T-helper 2 cell treated with Interferon-gamma antibody and Interleukin-4, amounts not matched to agents 5 μg/mL and 100 μg/mL, for 36 hours (primary cell): ENCODE measurements at regions not wholly inside any gene's neighbourhood (a gene's known extent, or its start where the extent isn't known, plus 50 kb on each side); places are given as distances from the start of the nearest gene placed in this dataset.
"Not testable (repeated sequence)": the region's sequence is repeated elsewhere in the genome, so short reads cannot be mapped to it uniquely, and the experiment has no call there.

Source experiments
- DNase-seq: peaks from one replicate; pipeline ENCODE4 v3.0.0; 2021; ENCODE audit warnings: low spot score
- H3K27ac Mint-ChIP-seq: one replicate; pipeline ENCODE4 v1.8.0; 2021; ENCODE audit warnings: mild to moderate bottlenecking, mixed read lengths
- H3K27me3 Mint-ChIP-seq: one replicate; pipeline ENCODE4 v1.8.0; 2021; ENCODE audit warnings: low read depth, mixed read lengths
- H3K36me3 Mint-ChIP-seq: one replicate; pipeline ENCODE4 v1.8.0; 2021; ENCODE audit warnings: low read depth, mixed read lengths
- H3K4me1 Mint-ChIP-seq: one replicate; pipeline ENCODE4 v1.8.0; 2021; ENCODE audit warnings: low read depth, mixed read lengths
- H3K4me3 Mint-ChIP-seq: one replicate; pipeline ENCODE4 v1.8.0; 2022; ENCODE audit warnings: mild to moderate bottlenecking, moderate library complexity, mixed read lengths
- H3K9me3 Mint-ChIP-seq: one replicate; pipeline ENCODE4 v1.8.0; 2021; ENCODE audit warnings: mixed read lengths

DNA sequence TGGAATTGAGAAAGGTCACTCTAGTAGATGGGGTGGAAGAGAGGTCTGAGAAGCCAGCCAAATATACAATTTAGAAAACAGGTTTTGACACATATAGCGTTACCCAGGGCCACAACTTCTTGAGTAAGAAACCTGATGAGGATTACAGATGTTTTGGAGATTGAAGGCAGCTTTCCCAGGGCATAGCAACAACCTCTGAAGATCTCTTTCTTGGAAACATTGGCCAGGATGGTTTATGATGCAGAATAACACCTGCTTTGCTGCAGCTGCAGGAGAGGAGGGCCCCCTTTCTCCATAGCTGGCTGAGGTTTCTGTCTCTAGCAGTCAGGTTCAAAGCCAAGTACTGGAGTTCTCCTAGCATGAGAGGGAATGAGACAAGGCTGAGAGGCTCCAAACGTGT, 75.1 kb upstream of the NUP50 start:
- DNase-seq: no peak
- no peaks in the 10 kb centered on the region for H3K36me3 Mint-ChIP-seq
- H3K27me3 Mint-ChIP-seq: peaks cover 2% of the 10 kb centered on the region
- H3K4me1 Mint-ChIP-seq: no peaks in the 10 kb centered on the region
- no peak overlapping the region for H3K27ac Mint-ChIP-seq
- no peak overlapping the region for H3K4me3 Mint-ChIP-seq
- H3K9me3 Mint-ChIP-seq: no peaks in the 10 kb centered on the region

- H3K36me3 Mint-ChIP-seq: no peaks in the 10 kb centered on the region
- H3K4me3 Mint-ChIP-seq: no peak overlapping the region
- no peak overlapping the region for H3K27ac Mint-ChIP-seq
- H3K9me3 Mint-ChIP-seq: no peaks in the 10 kb centered on the region
- no peaks in the 10 kb centered on the region for H3K4me1 Mint-ChIP-seq
- no peak for DNase-seq
- peaks cover 2% of the 10 kb centered on the region for H3K27me3 Mint-ChIP-seq
These were observed 73.2 kb upstream of the NUP50 start for GRCh38 chr22:45090497-45090910.

GRCh38 chr22:45091254-45091854, 72.4 kb upstream of the NUP50 start:
- Mint-ChIP-seq H3K4me3 (no peak overlapping the region), H3K36me3 (no peaks in the 10 kb centered on the region), H3K4me1 (no peaks in the 10 kb centered on the region), H3K27ac (no peak overlapping the region), H3K9me3 (no peaks in the 10 kb centered on the region), H3K27me3 (peaks cover 3% of the 10 kb centered on the region)
- DNase-seq: no peak

DNA sequence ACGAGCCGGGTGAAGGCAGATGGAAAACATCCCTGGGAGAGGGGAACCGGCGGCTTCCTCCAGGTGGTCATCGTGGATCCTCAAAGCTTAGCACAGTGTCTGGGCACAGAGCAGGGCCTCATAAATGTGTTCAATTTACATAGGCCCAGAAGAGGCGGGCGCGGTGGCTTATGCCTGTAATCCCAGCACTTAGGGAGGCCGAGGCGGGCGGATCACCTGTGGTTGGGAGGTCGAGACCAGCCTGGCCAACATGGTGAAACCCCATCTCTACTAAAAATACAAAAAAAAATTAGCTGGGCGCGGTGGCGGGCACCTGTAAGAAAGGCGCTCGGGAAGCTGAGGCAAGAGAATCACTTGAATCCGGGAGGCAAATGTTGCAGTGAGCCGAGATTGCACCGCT, 71.8 kb upstream of the NUP50 start:
- H3K9me3 Mint-ChIP-seq, H3K27me3 Mint-ChIP-seq, H3K27ac Mint-ChIP-seq, H3K36me3 Mint-ChIP-seq, DNase-seq, H3K4me3 Mint-ChIP-seq, H3K4me1 Mint-ChIP-seq: not testable (repeated sequence)

DNA sequence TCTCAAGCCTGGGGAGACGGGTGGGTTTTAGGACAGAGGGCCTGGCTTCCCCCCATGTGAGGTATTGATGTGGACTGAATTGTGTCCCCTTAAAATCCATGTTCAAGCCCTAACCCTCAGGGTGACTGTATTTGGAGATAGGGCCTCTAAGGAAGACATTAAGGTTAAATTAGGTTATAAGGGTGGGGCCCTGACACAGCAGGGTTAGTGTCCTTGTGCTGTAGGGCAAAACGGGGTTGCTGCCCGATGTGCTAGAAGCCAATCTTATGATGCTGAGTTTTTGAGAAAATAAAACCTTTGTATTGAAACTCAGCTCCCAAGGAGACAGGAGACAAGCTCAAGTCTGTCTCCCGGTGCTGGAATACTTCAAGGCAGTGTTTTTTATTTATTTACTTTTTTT, 71.1 kb upstream of the NUP50 start:
- H3K4me1 Mint-ChIP-seq: no peaks in the 10 kb centered on the region
- no peak for DNase-seq
- no peaks in the 10 kb centered on the region for H3K9me3 Mint-ChIP-seq
- no peaks in the 10 kb centered on the region for H3K36me3 Mint-ChIP-seq
- H3K27ac Mint-ChIP-seq: no peak overlapping the region
- peaks cover 4% of the 10 kb centered on the region for H3K27me3 Mint-ChIP-seq
- H3K4me3 Mint-ChIP-seq: no peak overlapping the region

GRCh38 chr22:45093609-45094008, 70.1 kb upstream of the NUP50 start:
- H3K4me1 Mint-ChIP-seq: no peaks in the 10 kb centered on the region
- H3K36me3 Mint-ChIP-seq: no peaks in the 10 kb centered on the region
- H3K27ac Mint-ChIP-seq: no peak overlapping the region
- H3K4me3 Mint-ChIP-seq: no peak overlapping the region
- H3K9me3 Mint-ChIP-seq: no peaks in the 10 kb centered on the region
- peaks cover 2% of the 10 kb centered on the region for H3K27me3 Mint-ChIP-seq
- no peak for DNase-seq

DNA sequence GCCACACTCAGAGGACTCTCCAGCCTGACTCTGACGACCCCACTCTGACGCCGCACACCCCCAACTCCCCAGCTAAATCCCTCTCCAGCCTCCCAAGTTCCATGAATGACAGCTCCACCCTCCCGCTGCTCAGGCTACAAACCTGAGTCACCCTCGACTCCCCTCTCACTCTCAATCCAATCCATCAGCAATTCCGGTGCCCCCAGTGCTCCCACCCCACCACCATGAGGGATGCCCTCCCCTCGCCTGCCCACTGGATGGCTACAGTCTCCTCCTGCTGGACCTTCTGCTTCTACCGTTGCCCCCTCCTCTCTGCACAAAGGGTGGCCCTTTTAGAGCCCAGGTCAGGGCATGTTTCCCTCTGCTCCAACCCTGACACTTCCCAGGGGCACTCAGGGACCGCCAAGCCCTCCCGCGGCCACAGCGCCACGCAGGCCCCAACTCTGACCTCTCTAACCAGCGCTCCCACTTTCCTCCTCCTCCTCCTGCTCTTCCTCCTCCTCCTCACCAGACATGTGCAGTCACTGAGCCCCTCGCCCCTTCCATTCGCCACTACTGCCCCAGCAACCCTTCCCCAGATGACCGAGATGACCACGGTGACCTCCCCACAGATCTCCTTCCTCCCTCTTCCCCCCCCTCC, 69.5 kb upstream of the NUP50 start:
- no peak overlapping the region for H3K4me3 Mint-ChIP-seq
- peaks cover 2% of the 10 kb centered on the region for H3K27me3 Mint-ChIP-seq
- DNase-seq: no peak
- H3K4me1 Mint-ChIP-seq: no peaks in the 10 kb centered on the region
- no peak overlapping the region for H3K27ac Mint-ChIP-seq
- no peaks in the 10 kb centered on the region for H3K36me3 Mint-ChIP-seq
- H3K9me3 Mint-ChIP-seq: no peaks in the 10 kb centered on the region

DNA sequence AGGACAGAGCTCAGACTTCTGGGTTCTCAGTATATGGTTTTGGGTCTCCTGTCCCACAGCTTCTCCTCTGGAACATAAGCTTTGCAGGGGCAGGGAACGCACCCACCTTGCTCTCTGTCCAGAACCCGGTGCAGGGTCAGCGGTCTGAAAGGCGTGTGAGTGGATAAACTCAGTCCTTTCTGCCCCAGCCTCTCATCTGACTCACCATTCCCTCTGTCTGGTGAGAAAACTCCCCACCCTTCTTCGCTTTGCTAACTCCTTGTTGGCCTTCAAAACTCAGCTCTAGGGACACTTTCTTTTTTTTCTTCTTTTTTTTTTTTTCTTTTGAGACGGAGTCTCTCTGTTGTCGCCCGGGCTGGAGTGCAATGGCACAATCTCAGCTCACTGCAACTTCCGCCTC, 68.9 kb upstream of the NUP50 start:
- no peak overlapping the region for H3K4me3 Mint-ChIP-seq
- no peak for DNase-seq
- H3K4me1 Mint-ChIP-seq: no peaks in the 10 kb centered on the region
- no peaks in the 10 kb centered on the region for H3K9me3 Mint-ChIP-seq
- no peaks in the 10 kb centered on the region for H3K36me3 Mint-ChIP-seq
- H3K27ac Mint-ChIP-seq: no peak overlapping the region
- peaks cover 2% of the 10 kb centered on the region for H3K27me3 Mint-ChIP-seq

- H3K27ac Mint-ChIP-seq: no peak overlapping the region
- H3K36me3 Mint-ChIP-seq: no peaks in the 10 kb centered on the region
- H3K27me3 Mint-ChIP-seq: peaks cover 2% of the 10 kb centered on the region
- no peak overlapping the region for H3K4me3 Mint-ChIP-seq
- no peaks in the 10 kb centered on the region for H3K4me1 Mint-ChIP-seq
- peak; percentile 29 for DNase-seq
- H3K9me3 Mint-ChIP-seq: no peaks in the 10 kb centered on the region
These were observed 67.3 kb upstream of the NUP50 start for GRCh38 chr22:45096256-45096907.

- no peaks in the 10 kb centered on the region for H3K9me3 Mint-ChIP-seq
- no peaks in the 10 kb centered on the region for H3K36me3 Mint-ChIP-seq
- peaks cover 6% of the 10 kb centered on the region for H3K27me3 Mint-ChIP-seq
- H3K4me3 Mint-ChIP-seq: no peak overlapping the region
- DNase-seq: no peak
- no peaks in the 10 kb centered on the region for H3K4me1 Mint-ChIP-seq
- no peak overlapping the region for H3K27ac Mint-ChIP-seq
These were observed 66.7 kb upstream of the NUP50 start for GRCh38 chr22:45097061-45097460.

GRCh38 chr22:45098056-45098455, 65.7 kb upstream of the NUP50 start:
- DNase-seq: peak; percentile 9
- H3K27ac Mint-ChIP-seq: no peak overlapping the region
- no peaks in the 10 kb centered on the region for H3K36me3 Mint-ChIP-seq
- H3K27me3 Mint-ChIP-seq: peaks cover 8% of the 10 kb centered on the region
- H3K9me3 Mint-ChIP-seq: no peaks in the 10 kb centered on the region
- H3K4me1 Mint-ChIP-seq: no peaks in the 10 kb centered on the region
- no peak overlapping the region for H3K4me3 Mint-ChIP-seq

DNA sequence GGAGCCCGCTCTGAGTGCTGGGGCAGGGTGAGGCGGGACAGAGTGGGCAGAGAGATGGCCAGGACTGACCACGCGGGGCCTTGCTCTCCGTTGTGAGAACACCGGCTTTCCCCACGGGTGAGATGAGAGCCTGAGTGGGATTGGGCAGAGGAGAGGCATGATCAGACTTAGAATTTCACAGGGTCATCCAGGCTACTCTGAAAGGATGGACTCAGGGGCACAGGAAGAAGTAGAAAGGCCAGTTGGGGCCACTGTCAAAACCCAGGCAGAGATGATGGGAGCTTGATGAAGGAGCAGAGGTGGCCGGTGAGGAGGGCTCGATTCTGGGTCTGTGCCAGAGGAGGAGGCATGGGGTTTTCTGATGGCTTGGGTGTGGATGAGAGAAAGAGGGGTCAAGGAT, 63.8 kb upstream of the NUP50 start:
- Mint-ChIP-seq H3K4me3 (no peak overlapping the region), H3K36me3 (no peaks in the 10 kb centered on the region), H3K27ac (no peak overlapping the region), H3K9me3 (no peaks in the 10 kb centered on the region), H3K27me3 (peaks cover 8% of the 10 kb centered on the region), H3K4me1 (no peaks in the 10 kb centered on the region)
- no peak for DNase-seq

GRCh38 chr22:45101515-45102227, 62.1 kb upstream of the NUP50 start:
- peaks cover 6% of the 10 kb centered on the region for H3K27me3 Mint-ChIP-seq
- H3K36me3 Mint-ChIP-seq: no peaks in the 10 kb centered on the region
- H3K9me3 Mint-ChIP-seq: no peaks in the 10 kb centered on the region
- no peak overlapping the region for H3K27ac Mint-ChIP-seq
- no peak for DNase-seq
- H3K4me3 Mint-ChIP-seq: no peak overlapping the region
- no peaks in the 10 kb centered on the region for H3K4me1 Mint-ChIP-seq

GRCh38 chr22:45102896-45103420, 60.8 kb upstream of the NUP50 start:
- Mint-ChIP-seq H3K27me3 (peaks cover 6% of the 10 kb centered on the region), H3K9me3 (no peaks in the 10 kb centered on the region), H3K4me3 (no peak overlapping the region), H3K4me1 (no peaks in the 10 kb centered on the region), H3K36me3 (no peaks in the 10 kb centered on the region), H3K27ac (no peak overlapping the region)
- no peak for DNase-seq
